ENCODE measurements at regions not wholly inside any gene's neighbourhood (a gene's known extent, or its start where the extent isn't known, plus 50 kb on each side); places are given as distances from the start of the nearest gene placed in this dataset.

- TF ChIP-seq POLR2A (IDR thresholded peaks at IDR 0.05; ENCODE audit: low read length) (no peak), GATA1 (IDR thresholded peaks at IDR 0.05; ENCODE audit: low read depth, low read length) (no peak)
These were observed 246.5 kb downstream of the RPLP1 start for GRCh38 chr15:69699096-69699495.
